ENCODE measurements at regions not wholly inside any gene's neighbourhood (a gene's known extent, or its start where the extent isn't known, plus 50 kb on each side); places are given as distances from the start of the nearest gene placed in this dataset.

- TF ChIP-seq CHD7 (IDR thresholded peaks at IDR 0.05; ENCODE audit: insufficient replicate concordance, low read length) (no peak), BRCA1 (IDR thresholded peaks at IDR 0.05; ENCODE audit: low read depth, low read length) (no peak), MAX (IDR thresholded peaks at IDR 0.05) (no peak), PHF8 (conservative IDR thresholded peaks at IDR 0.05; ENCODE audit: low read depth, low read length) (no peak), SIN3A (conservative IDR thresholded peaks at IDR 0.05 in 1 of 2, IDR thresholded peaks at IDR 0.05 in 1 of 2; ENCODE audit: low read depth in 1 of 2, low read length in 2 of 2) (no peak), RNF2 (IDR thresholded peaks at IDR 0.05; ENCODE audit: borderline replicate concordance, low read depth, low read length, missing control alignments, poor library complexity, severe bottlenecking) (no peak)
These were observed 130.0 kb downstream of the CYSLTR2 start (continued) for GRCh38 chr13:48783695-48784230.
